ENCODE measurements at regions not wholly inside any gene's neighbourhood (a gene's known extent, or its start where the extent isn't known, plus 50 kb on each side); places are given as distances from the start of the nearest gene placed in this dataset.
"Not testable (repeated sequence)": the region's sequence is repeated elsewhere in the genome, so short reads cannot be mapped to it uniquely, and the experiment has no call there.

DNA sequence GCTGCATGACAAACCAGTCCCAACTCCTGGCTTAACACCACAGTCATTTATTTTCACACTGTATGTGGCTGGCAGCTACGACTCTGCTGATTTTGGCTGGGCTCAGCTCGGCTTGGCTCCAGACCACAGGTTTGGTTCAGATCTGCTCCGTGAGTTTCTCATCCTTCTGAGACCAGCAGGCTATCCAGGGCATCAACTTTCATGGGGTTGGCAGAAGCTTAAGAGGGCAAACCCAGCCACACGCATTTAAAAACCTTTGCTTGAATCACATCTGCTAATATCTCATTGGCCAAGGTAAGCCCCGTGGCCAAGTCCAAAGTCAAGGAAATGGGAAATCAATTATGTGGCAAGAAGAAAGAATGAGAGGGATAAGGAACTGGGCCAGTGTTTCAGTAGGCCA is 574.2 kb downstream of the MATN1 start:
- no peak for DNase-seq (ENCODE audit: extremely low read depth in 1 of 2, low read depth in 1 of 2)

DNA sequence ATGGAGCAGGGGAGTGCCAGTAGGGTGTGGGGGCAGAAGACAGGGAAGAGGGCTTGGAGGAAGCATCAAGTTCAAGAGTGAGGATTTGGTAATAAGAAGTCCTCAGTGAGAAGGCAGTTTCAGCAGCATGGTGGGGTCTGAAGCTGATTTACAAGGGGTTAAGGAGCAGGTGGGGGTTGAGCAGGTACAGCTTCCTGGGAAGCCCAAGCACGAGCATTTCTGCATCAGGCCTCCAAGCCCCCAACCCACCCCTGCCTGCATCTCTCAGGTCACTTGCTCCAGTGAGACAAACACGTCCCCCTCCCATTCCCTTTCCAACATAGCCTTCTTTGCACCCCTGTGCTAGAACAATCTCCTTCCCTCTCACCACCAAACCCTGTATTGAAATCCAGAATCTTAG is 574.7 kb downstream of the MATN1 start:
- no peak for DNase-seq (ENCODE audit: extremely low read depth in 1 of 2, low read depth in 1 of 2)

DNA sequence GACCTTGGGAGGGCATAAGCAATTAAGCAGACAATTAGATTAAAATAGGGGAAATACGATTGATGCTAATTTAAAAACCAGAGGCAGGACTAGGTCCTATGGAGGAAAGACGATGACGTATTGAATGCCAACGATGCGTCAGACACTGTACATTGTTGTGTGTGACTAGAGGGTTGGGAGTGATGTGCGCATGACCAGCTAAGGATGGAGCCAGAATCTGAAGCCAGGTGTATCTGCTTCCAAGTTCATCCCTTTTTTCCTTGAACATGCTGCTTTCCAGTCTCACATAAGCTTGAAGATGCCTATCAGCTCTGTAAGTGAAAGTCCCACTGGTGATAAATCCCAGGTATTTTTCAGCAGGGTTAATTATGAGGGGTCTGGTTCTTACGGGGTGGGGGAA is 576.2 kb downstream of the MATN1 start:
- no peak for DNase-seq (ENCODE audit: extremely low read depth in 1 of 2, low read depth in 1 of 2)

- DNase-seq (ENCODE audit: extremely low read depth in 1 of 2, low read depth in 1 of 2) = no peak
Observed at GRCh38 chr1:30146448-30146847, 576.9 kb downstream of the MATN1 start.

- DNase-seq (ENCODE audit: extremely low read depth in 1 of 2, low read depth in 1 of 2) = no peak
Observed at GRCh38 chr1:30145723-30146303, 577.6 kb downstream of the MATN1 start.

GRCh38 chr1:30144831-30145230 is 578.6 kb downstream of the MATN1 start:
- no peak for DNase-seq (ENCODE audit: extremely low read depth in 1 of 2, low read depth in 1 of 2)

DNA sequence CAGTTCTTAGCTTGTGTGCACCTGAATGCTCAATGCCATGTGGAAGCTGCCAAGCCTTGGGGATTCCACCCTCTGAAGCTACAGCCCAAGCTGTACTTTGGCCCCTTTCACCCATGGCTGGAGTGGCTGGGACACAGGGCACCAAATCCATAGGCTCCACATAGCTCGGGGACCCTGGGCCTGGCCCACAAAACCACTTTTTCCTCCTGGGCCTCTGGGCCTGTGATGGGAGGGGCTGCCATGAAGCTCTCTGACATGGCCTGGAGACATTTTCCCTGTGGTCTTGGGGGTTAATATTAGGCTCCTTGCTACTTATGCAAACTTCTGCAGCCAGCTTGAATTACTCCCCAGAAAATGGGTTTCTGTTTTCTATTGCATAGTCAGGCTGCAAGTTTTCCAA is 579.9 kb downstream of the MATN1 start:
- no peak for DNase-seq (ENCODE audit: extremely low read depth in 1 of 2, low read depth in 1 of 2)

DNA sequence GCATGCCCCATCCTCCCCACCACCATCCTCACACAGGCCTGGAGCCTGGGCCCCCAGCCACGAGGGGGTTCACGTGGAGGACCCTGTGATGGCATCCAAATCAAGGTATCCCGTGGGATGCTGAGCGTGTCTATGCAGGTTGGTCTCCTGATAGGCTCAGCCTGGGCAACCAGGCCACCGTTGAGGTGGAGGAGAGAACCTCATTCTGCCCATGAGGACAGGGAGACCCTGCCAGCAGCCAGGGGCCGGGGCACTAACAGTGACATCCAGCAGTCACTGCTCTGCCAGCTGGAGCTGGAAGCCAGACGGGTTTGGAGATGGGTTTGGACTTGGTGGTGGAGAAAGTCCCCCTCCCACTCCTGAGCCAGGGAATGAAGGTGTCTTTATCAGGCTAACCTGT is 582.8 kb downstream of the MATN1 start:
- DNase-seq (ENCODE audit: extremely low read depth in 1 of 2, low read depth in 1 of 2) = no peak

- no peak for DNase-seq (ENCODE audit: extremely low read depth in 1 of 2, low read depth in 1 of 2)
Observed at GRCh38 chr1:30138891-30139290, 584.5 kb downstream of the MATN1 start.

GRCh38 chr1:30137001-30137400 is 586.4 kb downstream of the MATN1 start:
- DNase-seq (ENCODE audit: extremely low read depth in 1 of 2, low read depth in 1 of 2) = no peak

DNA sequence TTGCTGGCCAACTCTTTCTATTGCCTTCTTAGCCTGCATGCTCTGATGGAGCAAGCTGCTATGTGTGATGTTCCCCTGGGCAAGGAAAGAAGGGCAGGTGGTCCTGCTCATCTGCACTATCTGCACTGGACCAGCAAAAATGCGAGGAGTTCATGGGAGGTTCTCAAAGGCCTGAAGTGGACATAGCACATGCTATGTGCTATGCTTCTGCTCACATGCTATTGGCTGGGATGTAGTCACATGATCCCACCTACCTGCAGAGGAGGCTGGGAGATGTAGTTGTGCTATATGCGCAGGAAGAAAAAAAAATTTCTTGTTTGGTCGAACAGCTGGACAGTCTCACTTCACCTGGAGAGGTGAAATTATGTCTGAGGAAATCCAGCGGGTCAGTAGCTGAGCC is 587.7 kb downstream of the MATN1 start:
- DNase-seq (ENCODE audit: extremely low read depth in 1 of 2, low read depth in 1 of 2) = no peak

DNA sequence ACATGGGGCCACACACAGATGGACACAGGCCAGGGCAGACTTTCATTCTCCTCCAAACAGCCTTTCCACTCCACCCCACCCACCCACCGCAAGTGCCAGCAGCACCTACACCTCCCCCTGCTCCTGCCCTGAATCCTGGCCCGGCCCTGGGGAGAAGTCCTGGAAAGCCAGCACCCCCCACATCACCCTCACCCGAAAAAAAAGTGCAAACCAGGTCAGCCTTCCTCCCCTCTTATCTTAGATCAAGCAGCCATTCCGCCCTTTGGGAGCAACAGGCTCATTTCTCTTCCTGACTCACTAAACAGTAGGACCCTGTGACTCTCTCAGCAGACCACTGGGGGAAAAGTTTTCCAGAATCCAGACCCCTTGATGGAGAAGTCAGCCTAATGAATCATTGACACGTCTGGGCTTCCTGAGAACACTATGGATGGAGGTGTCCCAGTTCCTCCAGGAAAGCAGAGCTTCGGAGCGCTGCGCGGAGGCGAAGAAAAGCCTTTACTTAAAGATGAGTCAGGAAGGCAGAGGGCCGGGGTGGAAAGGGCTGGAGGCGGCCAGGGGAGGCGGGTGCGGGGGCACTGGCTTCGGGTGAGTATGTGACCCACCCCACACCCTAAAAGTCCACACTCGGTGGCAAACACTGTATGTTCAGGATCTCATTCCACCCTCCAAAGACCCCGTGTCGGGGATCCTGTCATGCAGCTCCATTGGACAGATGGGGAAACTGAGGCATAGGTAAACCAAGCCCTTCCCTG is 588.7 kb downstream of the MATN1 start:
- DNase-seq (ENCODE audit: extremely low read depth in 1 of 2, low read depth in 1 of 2) = no peak

- DNase-seq (ENCODE audit: extremely low read depth in 1 of 2, low read depth in 1 of 2) = no peak
Observed at GRCh38 chr1:30133414-30134055, 589.9 kb downstream of the MATN1 start.

GRCh38 chr1:30132602-30133286 is 590.6 kb downstream of the MATN1 start:
- no peak for DNase-seq (ENCODE audit: extremely low read depth in 1 of 2, low read depth in 1 of 2)

GRCh38 chr1:30130566-30130965 is 592.8 kb downstream of the MATN1 start:
- DNase-seq (ENCODE audit: extremely low read depth in 1 of 2, low read depth in 1 of 2) = not testable (repeated sequence)

DNA sequence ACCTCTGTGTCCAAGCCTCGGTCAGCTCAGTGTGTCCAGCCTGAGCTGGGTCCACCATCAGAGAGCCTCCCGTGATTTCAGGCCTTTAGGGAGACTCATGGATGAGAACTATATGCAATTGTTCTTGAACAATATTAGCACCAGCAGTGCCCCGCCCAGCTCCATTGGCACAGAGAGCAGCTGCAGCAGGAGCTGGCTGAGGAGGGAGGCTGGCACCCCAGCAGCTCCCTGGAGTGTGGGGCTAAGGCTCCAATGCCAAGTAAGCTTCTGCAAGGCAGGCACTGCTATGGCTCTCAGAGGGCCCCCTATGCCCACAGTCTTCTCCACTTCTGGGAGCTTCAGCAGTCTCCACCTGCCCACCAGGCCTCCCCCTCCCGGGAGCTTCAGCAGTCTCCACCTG is 593.3 kb downstream of the MATN1 start:
- no peak for DNase-seq (ENCODE audit: extremely low read depth in 1 of 2, low read depth in 1 of 2)

DNA sequence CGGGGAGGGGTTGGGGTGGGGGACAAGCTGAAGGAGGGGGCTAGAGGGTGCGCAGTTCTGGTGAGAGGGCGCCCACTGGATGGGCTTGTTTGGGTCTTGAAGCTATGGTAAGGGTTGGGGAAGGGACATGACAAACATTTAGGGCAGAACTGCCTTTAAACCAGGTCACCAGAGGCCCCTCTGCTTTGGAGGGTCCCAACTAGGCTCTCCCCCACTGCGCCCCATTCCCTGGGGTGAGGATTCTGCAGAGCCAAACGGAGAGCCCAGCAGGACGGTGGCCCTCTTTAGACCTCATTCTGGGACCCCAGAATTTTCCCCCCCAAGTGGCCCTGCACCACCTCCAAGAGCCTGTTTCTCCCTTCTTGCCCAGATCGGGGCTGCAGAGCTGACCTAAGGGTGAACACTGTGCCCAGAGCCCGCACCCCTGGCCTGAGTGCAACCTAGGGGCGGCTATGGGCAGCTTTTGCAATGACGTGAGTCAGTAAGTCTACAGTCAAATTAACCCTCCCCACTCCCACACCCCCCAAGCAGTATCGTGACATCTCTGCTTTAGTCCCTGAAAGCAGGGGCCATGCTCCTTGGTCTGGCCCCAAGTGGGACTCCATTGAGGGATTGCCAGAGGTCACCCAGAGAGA is 593.8 kb downstream of the MATN1 start:
- DNase-seq (ENCODE audit: extremely low read depth in 1 of 2, low read depth in 1 of 2) = no peak

DNA sequence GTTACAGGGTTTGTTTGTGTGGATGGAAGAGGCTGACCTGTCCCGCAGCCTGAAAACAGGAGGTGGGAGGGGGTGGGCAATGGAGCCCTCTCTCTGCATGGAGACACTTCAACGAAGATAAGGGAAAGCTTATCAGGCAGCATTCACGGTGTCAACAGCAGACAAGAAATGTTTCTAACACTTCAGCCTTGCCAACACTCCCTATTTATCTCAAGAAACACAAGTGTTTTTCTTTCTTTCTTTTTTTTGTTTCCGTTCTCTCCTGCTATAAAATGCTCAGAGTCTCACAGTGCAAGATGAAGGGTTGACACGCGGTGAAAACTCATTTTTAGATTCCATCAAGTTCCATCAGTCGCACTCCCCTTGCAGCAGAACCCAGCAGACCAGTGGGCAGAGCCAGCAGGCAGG is 594.4 kb downstream of the MATN1 start:
- no peak for DNase-seq (ENCODE audit: extremely low read depth in 1 of 2, low read depth in 1 of 2)

GRCh38 chr1:30126848-30127247 is 596.5 kb downstream of the MATN1 start:
- DNase-seq (ENCODE audit: extremely low read depth in 1 of 2, low read depth in 1 of 2) = no peak

DNA sequence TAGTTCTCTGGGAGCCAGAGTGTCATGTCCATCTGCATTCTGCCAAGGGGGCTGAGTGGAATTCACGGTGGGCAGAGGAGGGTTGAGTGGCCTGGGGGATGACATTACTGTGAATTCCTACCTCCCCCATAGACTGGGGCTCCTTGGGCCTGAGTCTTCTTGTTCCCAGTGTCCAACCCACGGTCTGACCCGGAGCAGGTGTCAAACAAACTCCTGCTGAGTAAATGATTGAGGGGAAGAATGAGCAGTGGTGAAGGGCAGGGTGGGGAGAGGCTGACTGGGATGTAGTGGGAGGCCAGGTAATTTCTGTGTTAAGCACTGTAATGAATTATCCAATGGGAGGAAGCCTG is 597.6 kb downstream of the MATN1 start:
- no peak for DNase-seq (ENCODE audit: extremely low read depth in 1 of 2, low read depth in 1 of 2)

- no peak for DNase-seq (ENCODE audit: extremely low read depth in 1 of 2, low read depth in 1 of 2)
Observed at GRCh38 chr1:30125021-30125820, 598.2 kb downstream of the MATN1 start.

Data from activated CD8-positive, alpha-beta memory T cell treated with anti-CD3 and anti-CD28 coated beads for 1 hour (primary cell).